H1 (cell line): ENCODE measurements at regions not wholly inside any gene's neighbourhood (a gene's known extent, or its start where the extent isn't known, plus 50 kb on each side); places are given as distances from the start of the nearest gene placed in this dataset.

Experiments used
- CTCF ChIP-seq, 3 experiments: IDR thresholded peaks; 1 replicate in 2 of 3; 2 replicates in 1 of 3; pipeline versions ENCODE4 v1.5.1 to v1.6.1; 2011; ENCODE audit warnings: low read length in 3 of 3, mild to moderate bottlenecking in 3 of 3, inconsistent platforms in 2 of 3, low read depth in 1 of 3, moderate library complexity in 1 of 3; ENCODE audit not compliant: insufficient read depth in 1 of 3; ENCODE audit errors: control extremely low read depth in 1 of 3
- EP300 ChIP-seq, 2 experiments: IDR thresholded peaks; 1 replicate in 1 of 2; 2 replicates in 1 of 2; pipeline ENCODE4 v1.6.1; 2011 to 2012; ENCODE audit warnings: low read depth in 2 of 2, low read length in 2 of 2, mild to moderate bottlenecking in 2 of 2, borderline replicate concordance in 1 of 2, inconsistent platforms in 1 of 2, moderate library complexity in 1 of 2
- EZH2 ChIP-seq: fragments of 200-600 bp; sonication (generic); IDR thresholded peaks from 2 replicates; pipeline ENCODE4 v1.7.1; 2012; ENCODE audit warnings: low read depth, mild to moderate bottlenecking, moderate library complexity, low read length, inconsistent platforms; ENCODE audit not compliant: severe bottlenecking
- GABPA ChIP-seq: IDR thresholded peaks from 2 replicates; pipeline ENCODE4 v1.6.1; 2011; ENCODE audit warnings: mild to moderate bottlenecking, low read length, moderate library complexity, borderline replicate concordance; ENCODE audit not compliant: insufficient read depth
- POLR2A ChIP-seq, 2 experiments: IDR thresholded peaks; 1 replicate in 1 of 2; 2 replicates in 1 of 2; pipeline ENCODE4 v1.6.1; 2011; ENCODE audit warnings: low read depth in 2 of 2, low read length in 2 of 2, mild to moderate bottlenecking in 2 of 2; ENCODE audit errors: control extremely low read depth in 1 of 2
- RAD21 ChIP-seq, 2 experiments: IDR thresholded peaks in 1 of 2; conservative IDR thresholded peaks in 1 of 2; 2 replicates each; pipeline ENCODE4 v1.6.1; 2011; ENCODE audit warnings: low read depth in 2 of 2, low read length in 2 of 2, improper control_type of control experiment in 1 of 2, inconsistent platforms in 1 of 2, mild to moderate bottlenecking in 1 of 2, moderate library complexity in 1 of 2
- SIN3A ChIP-seq, 2 experiments: IDR thresholded peaks in 1 of 2; conservative IDR thresholded peaks in 1 of 2; 2 replicates each; pipeline ENCODE4 v1.6.1; 2011 to 2012; ENCODE audit warnings: low read length in 2 of 2, improper control_type of control experiment in 1 of 2, low read depth in 1 of 2, mild to moderate bottlenecking in 1 of 2
- SP1 ChIP-seq: IDR thresholded peaks from 2 replicates; pipeline ENCODE4 v1.6.1; 2011; ENCODE audit warnings: low read depth, low read length
- USF2 ChIP-seq: IDR thresholded peaks from 2 replicates; pipeline ENCODE4 v1.6.1; 2011; ENCODE audit warnings: low read length, improper control_type of control experiment
- YY1 ChIP-seq: IDR thresholded peaks from 2 replicates; pipeline ENCODE4 v1.6.1; 2011; ENCODE audit warnings: low read depth, mild to moderate bottlenecking, low read length
- ZNF274 ChIP-seq: IDR thresholded peaks from 2 replicates; pipeline ENCODE4 v1.7.0; 2012; ENCODE audit warnings: low read length, borderline replicate concordance; ENCODE audit errors: extremely low read depth

- TF ChIP-seq POLR2A (IDR thresholded peaks at IDR 0.05; ENCODE audit: control extremely low read depth in 1 of 2, low read depth in 2 of 2, low read length in 2 of 2) (no peak), EP300 (IDR thresholded peaks at IDR 0.05; ENCODE audit: borderline replicate concordance in 1 of 2, low read depth in 2 of 2, low read length in 2 of 2) (no peak), GABPA (no peak), ZNF274 (no peak), CTCF (IDR thresholded peaks at IDR 0.05; ENCODE audit: control extremely low read depth in 1 of 3, insufficient read depth in 1 of 3, low read depth in 1 of 3, low read length in 3 of 3) (no peak), EZH2 (no peak), SP1 (no peak), YY1 (no peak), RAD21 (IDR thresholded peaks at IDR 0.05 in 1 of 2, conservative IDR thresholded peaks at IDR 0.05 in 1 of 2; ENCODE audit: low read depth in 2 of 2, low read length in 2 of 2) (no peak), USF2 (no peak), SIN3A (conservative IDR thresholded peaks at IDR 0.05 in 1 of 2, IDR thresholded peaks at IDR 0.05 in 1 of 2; ENCODE audit: low read depth in 1 of 2, low read length in 2 of 2) (no peak)
Observed at GRCh38 chrX:17968367-17968766, 107.3 kb upstream of the RAI2 start.
